SKM-1 treated with dmso at 0.1 percent for 144 hours (cell line): ENCODE measurements at regions not wholly inside any gene's neighbourhood (a gene's known extent, or its start where the extent isn't known, plus 50 kb on each side); places are given as distances from the start of the nearest gene placed in this dataset.

ENCODE experiments used
- DNase-seq: peaks from one replicate; lab custom pipeline; 2025; ENCODE audit not compliant: unreplicated experiment; lab: John Stamatoyannopoulos, UW

- DNase-seq, result no peak
Observed at GRCh38 chr4:41487868-41488440, 50.0 kb upstream of the LIMCH1 start.
